ENCODE measurements at regions not wholly inside any gene's neighbourhood (a gene's known extent, or its start where the extent isn't known, plus 50 kb on each side); places are given as distances from the start of the nearest gene placed in this dataset.

- TF ChIP-seq CTCF (conservative IDR thresholded peaks at IDR 0.05), result no peak
- no peak overlapping the region for H3K27ac ChIP-seq
These were observed 183.5 kb downstream of the PHETA1 start for GRCh38 chr12:111185206-111185888.

- TF ChIP-seq CTCF (conservative IDR thresholded peaks at IDR 0.05), result no peak
- H3K27ac ChIP-seq, result no peak overlapping the region
These were observed 184.7 kb downstream of the PHETA1 start for GRCh38 chr12:111184161-111184560.

GRCh38 chr12:111183094-111183493, 185.8 kb downstream of the PHETA1 start:
- no peak for TF ChIP-seq CTCF (conservative IDR thresholded peaks at IDR 0.05)
- H3K27ac ChIP-seq, result no peak overlapping the region

- peak overlapping the region; percentile 85 for H3K27ac ChIP-seq
- TF ChIP-seq CTCF (conservative IDR thresholded peaks at IDR 0.05), result no peak
These were observed 186.5 kb downstream of the PHETA1 start for GRCh38 chr12:111182382-111182781.

- TF ChIP-seq CTCF (conservative IDR thresholded peaks at IDR 0.05), result no peak
These were observed 187.7 kb downstream of the PHETA1 start for GRCh38 chr12:111181143-111181726.

GRCh38 chr12:111180426-111181142, 188.3 kb downstream of the PHETA1 start:
- no peak for TF ChIP-seq CTCF (conservative IDR thresholded peaks at IDR 0.05)
- H3K27ac ChIP-seq, result peak overlapping the region; percentile 85

More at GRCh38 chr12:111181143-111181726, 187.7 kb downstream of the PHETA1 start:
- peak overlapping the region; percentile 85 for H3K27ac ChIP-seq
